DMS153 treated with DMSO at 0.1 percent for 48 hours (cell line): ENCODE measurements at regions not wholly inside any gene's neighbourhood (a gene's known extent, or its start where the extent isn't known, plus 50 kb on each side); places are given as distances from the start of the nearest gene placed in this dataset.
"Not testable (repeated sequence)": the region's sequence is repeated elsewhere in the genome, so short reads cannot be mapped to it uniquely, and the experiment has no call there.

Experiments
- DNase-seq: peaks from one replicate; lab custom pipeline; 2025; ENCODE audit not compliant: unreplicated experiment; lab: John Stamatoyannopoulos, UW

GRCh38 chr1:57612833-57613232 is 189.0 kb upstream of the DAB1 start:
- DNase-seq: no peak

- DNase-seq: no peak
These were observed 182.1 kb upstream of the DAB1 start for GRCh38 chr1:57605933-57606332.

- no peak for DNase-seq
These were observed 179.8 kb upstream of the DAB1 start for GRCh38 chr1:57603696-57604095.

- DNase-seq: no peak
These were observed 176.6 kb upstream of the DAB1 start for GRCh38 chr1:57600424-57600823.

- no peak for DNase-seq
These were observed 175.6 kb upstream of the DAB1 start for GRCh38 chr1:57599236-57599994.

GRCh38 chr1:57597036-57597435 is 173.2 kb upstream of the DAB1 start:
- no peak for DNase-seq

- DNase-seq: no peak
These were observed 170.1 kb upstream of the DAB1 start for GRCh38 chr1:57594002-57594401.

- DNase-seq: no peak
These were observed 168.0 kb upstream of the DAB1 start for GRCh38 chr1:57591842-57592241.

- DNase-seq: no peak
These were observed 167.1 kb upstream of the DAB1 start for GRCh38 chr1:57590978-57591377.

GRCh38 chr1:57586842-57587241 is 163.0 kb upstream of the DAB1 start:
- DNase-seq: no peak

- no peak for DNase-seq
These were observed 154.8 kb upstream of the DAB1 start for GRCh38 chr1:57578680-57579079.

- no peak for DNase-seq
These were observed 154.2 kb upstream of the DAB1 start for GRCh38 chr1:57578099-57578498.

GRCh38 chr1:57576756-57577155 is 152.9 kb upstream of the DAB1 start:
- DNase-seq: no peak

- DNase-seq: no peak
These were observed 148.2 kb upstream of the DAB1 start for GRCh38 chr1:57572016-57572415.

- not testable (repeated sequence) for DNase-seq
These were observed 134.2 kb upstream of the DAB1 start for GRCh38 chr1:57558066-57558465.

GRCh38 chr1:57553666-57554065 is 129.8 kb upstream of the DAB1 start:
- no peak for DNase-seq

GRCh38 chr1:57551476-57551875 is 127.6 kb upstream of the DAB1 start:
- no peak for DNase-seq

- no peak for DNase-seq
These were observed 126.2 kb upstream of the DAB1 start for GRCh38 chr1:57550092-57550491.

- no peak for DNase-seq
These were observed 125.4 kb upstream of the DAB1 start for GRCh38 chr1:57549300-57549699.

- DNase-seq: no peak
These were observed 122.9 kb upstream of the DAB1 start for GRCh38 chr1:57546549-57547330.

- DNase-seq: no peak
These were observed 120.5 kb upstream of the DAB1 start for GRCh38 chr1:57544345-57544744.

- no peak for DNase-seq
These were observed 113.0 kb upstream of the DAB1 start for GRCh38 chr1:57536749-57537423.
